ENCODE measurements at regions not wholly inside any gene's neighbourhood (a gene's known extent, or its start where the extent isn't known, plus 50 kb on each side); places are given as distances from the start of the nearest gene placed in this dataset.

- H3K4me2 ChIP-seq, result no peak overlapping the region
- no peak overlapping the region for H2AFZ ChIP-seq (ENCODE audit: low read depth)
- ChIA-PET CTCF (interaction anchor here (0.9 to 1.2 kb wide), 3 partner anchors 25 to 863 kb away, joined by 3 read pairs; no protein-coding TSS in a partner anchor), POLR2A (no interaction called here)
- no peaks in the 10 kb centered on the region for H3K36me3 ChIP-seq (replicated peaks in 1 of 2; ENCODE audit: control insufficient read depth in 1 of 2, insufficient read depth in 2 of 2, low read length in 1 of 2)
- WGBS (ENCODE audit: low lambda C conversion rate), result 7% methylated on average over 3 of the region's 3 CpGs
- H3K9me2 ChIP-seq, result no peaks in the 10 kb centered on the region
- TF ChIP-seq CTCF (IDR thresholded peaks at IDR 0.05) (no peak), ELF1 (IDR thresholded peaks at IDR 0.05) (no peak), MEF2A (IDR thresholded peaks at IDR 0.05; ENCODE audit: borderline replicate concordance, low read depth) (no peak)
- TF ChIP-seq, protein P1, sequence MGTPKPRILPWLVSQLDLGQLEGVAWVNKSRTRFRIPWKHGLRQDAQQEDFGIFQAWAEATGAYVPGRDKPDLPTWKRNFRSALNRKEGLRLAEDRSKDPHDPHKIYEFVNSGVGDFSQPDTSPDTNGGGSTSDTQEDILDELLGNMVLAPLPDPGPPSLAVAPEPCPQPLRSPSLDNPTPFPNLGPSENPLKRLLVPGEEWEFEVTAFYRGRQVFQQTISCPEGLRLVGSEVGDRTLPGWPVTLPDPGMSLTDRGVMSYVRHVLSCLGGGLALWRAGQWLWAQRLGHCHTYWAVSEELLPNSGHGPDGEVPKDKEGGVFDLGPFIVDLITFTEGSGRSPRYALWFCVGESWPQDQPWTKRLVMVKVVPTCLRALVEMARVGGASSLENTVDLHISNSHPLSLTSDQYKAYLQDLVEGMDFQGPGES (IDR thresholded peaks at IDR 0.05; ENCODE audit: low read depth, low read length), result no peak
- no peaks in the 10 kb centered on the region for H4K20me1 ChIP-seq (ENCODE audit: insufficient read depth)
- H3K9ac ChIP-seq, result no peak overlapping the region
- no peak for DNase-seq
- no peaks in the 10 kb centered on the region for H3K79me2 ChIP-seq (ENCODE audit: insufficient read depth)
- no peaks in the 10 kb centered on the region for H3K4me1 ChIP-seq (ENCODE audit: control insufficient read depth in 1 of 2, insufficient read depth in 2 of 2, low read depth in 1 of 2, low read length in 1 of 2)
- no peaks in the 10 kb centered on the region for H3K9me3 ChIP-seq
- no peak overlapping the region for H3K27ac ChIP-seq (ENCODE audit: low read depth in 2 of 2, low read length in 1 of 2)
- peaks cover 8% of the 10 kb centered on the region; the same call in 1 of the 2 replicates for H3K27me3 ChIP-seq (ENCODE audit: insufficient read depth)
- H3K4me3 ChIP-seq (ENCODE audit: low read depth in 2 of 2, low read length in 1 of 2), result no peak overlapping the region
- no peaks in the 10 kb centered on the region for H3F3A ChIP-seq (replicated peaks; ENCODE audit: insufficient read depth)
These were observed 248.9 kb downstream of the PAX3 start for GRCh38 chr2:222049946-222050345.

DNA sequence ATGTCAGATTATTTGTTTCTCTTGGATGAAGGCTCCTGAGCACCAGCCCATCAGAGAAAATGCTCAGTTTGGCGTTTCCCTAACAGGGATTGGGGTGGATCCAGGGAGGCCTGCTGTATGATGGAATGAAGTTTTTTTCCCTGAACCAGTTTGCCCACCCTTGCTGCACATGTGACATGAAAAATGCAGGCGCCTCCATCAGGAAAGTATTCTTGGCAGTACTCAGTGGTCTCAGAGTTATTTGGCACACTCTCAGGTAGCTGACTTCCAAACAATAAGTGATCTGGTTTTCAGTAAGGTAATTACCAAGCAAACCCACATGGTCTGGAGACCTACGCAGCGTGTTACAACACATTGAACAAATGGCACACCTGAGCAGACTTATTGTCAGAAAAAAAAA, 254.9 kb downstream of the PAX3 start:
- H3F3A ChIP-seq (replicated peaks; ENCODE audit: insufficient read depth), result no peaks in the 10 kb centered on the region
- H3K9me3 ChIP-seq, result no peaks in the 10 kb centered on the region
- no peak overlapping the region for H3K4me3 ChIP-seq (ENCODE audit: low read depth in 2 of 2, low read length in 1 of 2)
- no peaks in the 10 kb centered on the region for H4K20me1 ChIP-seq (ENCODE audit: insufficient read depth)
- H3K27me3 ChIP-seq (ENCODE audit: insufficient read depth), result no peaks in the 10 kb centered on the region; the same call in 1 of the 2 replicates
- WGBS (ENCODE audit: low lambda C conversion rate), result 11% methylated on average over 4 of the region's 4 CpGs
- H3K79me2 ChIP-seq (ENCODE audit: insufficient read depth), result no peaks in the 10 kb centered on the region
- ChIA-PET CTCF (interaction anchor here (0.9 to 1.6 kb wide), 2 partner anchors 14 to 19 kb away, joined by 3 to 5 read pairs; no protein-coding TSS in a partner anchor), POLR2A (interaction anchor here (0.7 kb wide), 1 partner anchor 1914 kb away, joined by 8 read pairs; no protein-coding TSS in a partner anchor)
- no peak overlapping the region for H3K9ac ChIP-seq
- no peaks in the 10 kb centered on the region for H3K36me3 ChIP-seq (replicated peaks in 1 of 2; ENCODE audit: control insufficient read depth in 1 of 2, insufficient read depth in 2 of 2, low read length in 1 of 2)
- no peak for DNase-seq
- H3K9me2 ChIP-seq, result no peaks in the 10 kb centered on the region
- no peaks in the 10 kb centered on the region for H3K4me1 ChIP-seq (ENCODE audit: control insufficient read depth in 1 of 2, insufficient read depth in 2 of 2, low read depth in 1 of 2, low read length in 1 of 2)
- TF ChIP-seq, protein P1 (IDR thresholded peaks at IDR 0.05; ENCODE audit: low read depth, low read length), result no peak
- TF ChIP-seq NRF1 (IDR thresholded peaks at IDR 0.05; ENCODE audit: low read depth, low read length) (no peak), CHD2 (IDR thresholded peaks at IDR 0.05; ENCODE audit: low read length, partially characterized antibody) (no peak), EZH2phosphoT487 (IDR thresholded peaks at IDR 0.05; ENCODE audit: borderline replicate concordance, low read depth) (no peak), POLR2AphosphoS5 (IDR thresholded peaks at IDR 0.05; ENCODE audit: low read depth, low read length) (no peak), SMC3 (IDR thresholded peaks at IDR 0.05; ENCODE audit: low read depth, low read length) (no peak), GATA2 (CRISPR knock-in tag; IDR thresholded peaks at IDR 0.05) (no peak)
- H2AFZ ChIP-seq (ENCODE audit: low read depth), result no peak overlapping the region
- no peak overlapping the region for H3K27ac ChIP-seq (ENCODE audit: low read depth in 2 of 2, low read length in 1 of 2)
- H3K4me2 ChIP-seq, result no peak overlapping the region
